Lower lobe of right lung (tissue), 2 donors: ENCODE measurements at regions not wholly inside any gene's neighbourhood (a gene's known extent, or its start where the extent isn't known, plus 50 kb on each side); places are given as distances from the start of the nearest gene placed in this dataset.

ENCODE experiments used
- ATAC-seq, 2 donors: fragments of 200-7000 bp; cut with Tn5 transposase; one replicate each; pipeline ENCODE4 v1.9.1; 2020 to 2022; ENCODE audit warnings: mild to moderate bottlenecking in 2 of 2, moderate library complexity in 2 of 2
- DNase-seq: peaks from one replicate; pipeline ENCODE4 v3.0.0-alpha.2; 2020
- H3K27ac ChIP-seq: fragments of 200-600 bp; one replicate; pipeline ENCODE4 v1.8.0; 2022
- H3K27me3 ChIP-seq: fragments of 200-600 bp; one replicate; pipeline ENCODE4 v1.8.0; 2022; ENCODE audit warnings: low read depth
- H3K36me3 ChIP-seq: fragments of 200-600 bp; one replicate; pipeline ENCODE4 v1.8.0; 2022; ENCODE audit warnings: mild to moderate bottlenecking
- H3K4me1 ChIP-seq: fragments of 200-600 bp; one replicate; pipeline ENCODE4 v1.8.0; 2022
- H3K4me3 ChIP-seq: fragments of 200-600 bp; one replicate; pipeline ENCODE4 v1.8.0; 2022; ENCODE audit warnings: mild to moderate bottlenecking
- H3K9me3 ChIP-seq: fragments of 200-600 bp; one replicate; pipeline ENCODE4 v1.8.0; 2022
- intact Hi-C: fragments of 100-400 bp; cut with DNase I; formaldehyde crosslinking; loops from one replicate; pipeline ENCODE4 v1.11.0; 2022
- TF ChIP-seq, protein P1 (sequence below): fragments of 200-600 bp; IDR thresholded peaks from one replicate; pipeline ENCODE4 v1.8.0; 2022; ENCODE audit warnings: antibody characterized with exemption, mild to moderate bottlenecking
- donor health status: DM: no; HTN: yes; CAD: no; lungs with severe emphysema.

DNA sequence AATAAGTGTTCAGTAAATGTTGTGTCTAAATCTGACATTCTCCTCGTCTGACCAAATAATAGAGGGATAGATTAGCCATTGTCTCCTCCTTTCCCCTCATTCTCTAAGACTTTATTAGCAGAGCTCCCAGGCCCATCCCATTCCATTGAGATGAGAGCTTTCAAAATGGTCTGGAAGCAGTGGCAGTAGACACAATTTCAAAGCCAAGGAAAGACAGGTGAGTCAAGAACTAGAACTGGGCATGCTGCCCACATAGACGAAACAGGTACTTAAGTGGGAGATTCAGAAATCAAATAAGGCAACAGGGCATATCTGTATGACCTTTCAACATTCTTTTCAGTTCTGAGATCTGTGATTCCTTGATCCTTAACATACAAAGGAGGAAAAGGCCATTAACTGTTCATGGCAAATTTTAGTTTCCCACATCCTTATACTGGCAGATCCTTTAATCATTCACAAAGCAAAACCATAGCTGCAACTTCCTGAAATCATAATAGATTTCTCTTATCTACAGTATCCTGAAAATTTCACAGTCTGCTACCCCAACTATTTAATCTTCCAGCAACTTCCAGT, 96.6 kb upstream of the KCNA4 start:
- DNase-seq (no peak), ATAC-seq (peak; percentile 35 to 42)
- no peak overlapping the region for H3K27ac ChIP-seq
- TF ChIP-seq, protein P1, sequence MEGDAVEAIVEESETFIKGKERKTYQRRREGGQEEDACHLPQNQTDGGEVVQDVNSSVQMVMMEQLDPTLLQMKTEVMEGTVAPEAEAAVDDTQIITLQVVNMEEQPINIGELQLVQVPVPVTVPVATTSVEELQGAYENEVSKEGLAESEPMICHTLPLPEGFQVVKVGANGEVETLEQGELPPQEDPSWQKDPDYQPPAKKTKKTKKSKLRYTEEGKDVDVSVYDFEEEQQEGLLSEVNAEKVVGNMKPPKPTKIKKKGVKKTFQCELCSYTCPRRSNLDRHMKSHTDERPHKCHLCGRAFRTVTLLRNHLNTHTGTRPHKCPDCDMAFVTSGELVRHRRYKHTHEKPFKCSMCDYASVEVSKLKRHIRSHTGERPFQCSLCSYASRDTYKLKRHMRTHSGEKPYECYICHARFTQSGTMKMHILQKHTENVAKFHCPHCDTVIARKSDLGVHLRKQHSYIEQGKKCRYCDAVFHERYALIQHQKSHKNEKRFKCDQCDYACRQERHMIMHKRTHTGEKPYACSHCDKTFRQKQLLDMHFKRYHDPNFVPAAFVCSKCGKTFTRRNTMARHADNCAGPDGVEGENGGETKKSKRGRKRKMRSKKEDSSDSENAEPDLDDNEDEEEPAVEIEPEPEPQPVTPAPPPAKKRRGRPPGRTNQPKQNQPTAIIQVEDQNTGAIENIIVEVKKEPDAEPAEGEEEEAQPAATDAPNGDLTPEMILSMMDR: no peak
- H3K9me3 ChIP-seq: no peaks in the 10 kb centered on the region
- intact Hi-C loops: no loop called here
- no peaks in the 10 kb centered on the region for H3K4me1 ChIP-seq
- no peaks in the 10 kb centered on the region for H3K27me3 ChIP-seq
- no peak overlapping the region for H3K4me3 ChIP-seq
- H3K36me3 ChIP-seq: no peaks in the 10 kb centered on the region

DNA sequence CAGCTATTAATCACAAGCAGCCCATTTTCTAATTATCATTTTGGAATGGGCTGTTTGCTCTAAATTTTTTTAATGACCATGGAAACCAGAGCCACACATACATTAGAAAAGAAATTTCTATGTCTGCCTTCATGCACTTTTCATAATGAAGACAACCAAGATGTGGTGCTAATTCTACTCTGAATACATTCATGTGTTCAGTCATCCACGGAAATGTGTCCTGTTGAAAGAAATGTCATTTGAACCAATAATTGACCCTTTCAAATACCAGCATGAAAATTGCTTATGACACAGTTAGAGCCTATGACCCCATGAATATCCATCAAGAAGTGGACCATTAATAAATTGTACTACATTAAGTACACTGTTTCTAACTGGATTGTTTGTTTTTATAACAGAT, 99.7 kb upstream of the KCNA4 start:
- Histone ChIP-seq H3K36me3 (no peaks in the 10 kb centered on the region), H3K4me1 (no peaks in the 10 kb centered on the region), H3K27ac (no peak overlapping the region), H3K9me3 (no peaks in the 10 kb centered on the region), H3K4me3 (no peak overlapping the region), H3K27me3 (no peaks in the 10 kb centered on the region)
- ATAC-seq (no peak), DNase-seq (no peak)
- TF ChIP-seq, protein P1: no peak
- intact Hi-C loops: no loop called here

DNA sequence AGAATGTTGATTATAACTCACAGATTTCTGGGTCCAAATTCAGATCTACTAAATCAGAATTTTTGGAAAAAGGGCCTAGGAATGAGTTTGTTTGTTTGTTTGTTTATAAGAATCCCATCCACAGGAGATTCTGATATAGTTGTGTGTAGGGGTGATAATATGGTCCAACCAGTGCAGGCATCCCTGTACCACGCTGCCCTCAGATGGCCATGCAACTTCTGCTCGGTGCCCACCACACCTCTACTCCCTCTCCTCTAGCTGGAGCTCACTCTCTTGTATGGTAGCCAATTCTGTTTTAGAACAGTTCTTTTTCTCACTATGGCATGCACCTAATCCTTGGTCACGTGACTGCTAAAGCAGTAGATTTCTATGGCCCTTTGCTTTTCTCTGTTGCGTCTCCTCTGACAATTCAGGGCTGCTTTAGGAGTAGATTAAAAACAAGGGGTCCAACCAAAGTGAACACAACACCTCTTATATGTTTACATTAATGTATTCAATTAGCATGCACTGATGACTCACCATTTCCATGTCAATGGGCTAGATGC, 103.3 kb upstream of the KCNA4 start:
- no peaks in the 10 kb centered on the region for H3K36me3 ChIP-seq
- intact Hi-C loops: no loop called here
- TF ChIP-seq, protein P1: no peak

DNA sequence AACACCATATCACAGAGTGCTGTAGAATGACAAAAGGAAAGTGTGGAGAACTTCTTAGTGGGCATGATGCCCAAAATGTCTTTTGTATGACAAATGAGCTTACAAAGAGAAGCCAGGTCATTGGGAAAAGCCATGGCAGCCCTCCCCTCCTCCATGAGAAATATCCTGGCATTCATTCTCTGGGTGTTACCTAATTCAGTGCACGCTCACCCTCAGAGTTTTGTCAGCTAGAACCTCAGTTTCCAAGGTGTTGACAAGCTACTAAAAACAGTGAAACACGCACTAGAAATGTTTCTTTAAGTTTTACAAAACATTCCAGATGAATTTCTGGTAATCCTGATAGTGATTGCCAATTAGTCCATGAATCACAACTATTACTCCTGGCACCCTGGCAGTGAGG, 105.4 kb upstream of the FSHB start:
- TF ChIP-seq, protein P1: no peak

More for the DNA sequence above, 103.3 kb upstream of the KCNA4 start:
- no peaks in the 10 kb centered on the region for H3K9me3 ChIP-seq
- no peak overlapping the region for H3K27ac ChIP-seq
- H3K4me3 ChIP-seq: no peak overlapping the region
- H3K27me3 ChIP-seq: no peaks in the 10 kb centered on the region
- ATAC-seq (no peak), DNase-seq (no peak)
- H3K4me1 ChIP-seq: no peaks in the 10 kb centered on the region

DNA sequence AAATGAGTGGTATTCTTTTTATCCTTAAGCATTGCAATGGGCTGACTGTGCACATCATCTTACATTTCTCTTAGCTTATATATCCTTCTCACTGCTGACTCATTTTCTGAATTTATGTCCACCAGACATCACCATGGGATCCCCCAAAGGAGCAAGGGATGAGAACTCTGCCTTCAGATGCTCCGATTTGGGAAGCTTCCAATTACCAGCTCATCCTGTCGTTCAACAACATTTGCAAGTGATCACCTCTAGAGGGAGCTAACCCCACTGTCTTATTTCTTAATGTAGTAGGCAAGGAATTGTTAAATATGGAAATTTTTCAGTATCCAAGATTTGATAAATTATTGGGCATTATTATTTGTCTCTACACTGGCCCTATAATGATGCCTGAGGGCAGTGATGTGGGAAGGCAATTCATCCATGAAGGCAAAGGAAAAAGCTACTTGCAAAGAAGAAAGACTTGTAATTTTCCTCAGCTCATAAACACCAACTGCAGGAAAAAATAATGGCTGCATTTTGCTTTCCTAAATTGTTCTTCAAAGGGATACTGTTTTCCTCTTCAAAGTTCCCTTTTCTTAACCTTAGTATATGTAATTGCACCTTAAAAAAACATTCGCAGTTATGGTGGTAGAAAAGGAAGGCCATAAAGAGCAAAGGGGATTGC, 102.4 kb upstream of the FSHB start:
- ATAC-seq (no peak), DNase-seq (no peak)
- no peaks in the 10 kb centered on the region for H3K36me3 ChIP-seq
- peaks cover 7% of the 10 kb centered on the region for H3K27me3 ChIP-seq
- no peaks in the 10 kb centered on the region for H3K4me1 ChIP-seq
- H3K27ac ChIP-seq: no peak overlapping the region
- intact Hi-C loops: no loop called here
- no peak overlapping the region for H3K4me3 ChIP-seq
- H3K9me3 ChIP-seq: no peaks in the 10 kb centered on the region
- TF ChIP-seq, protein P1: peak; percentile 51

More for the DNA sequence above, 105.4 kb upstream of the FSHB start:
- intact Hi-C loops: no loop called here
- Histone ChIP-seq H3K27ac (no peak overlapping the region), H3K27me3 (peaks cover 7% of the 10 kb centered on the region), H3K9me3 (no peaks in the 10 kb centered on the region), H3K36me3 (no peaks in the 10 kb centered on the region), H3K4me3 (no peak overlapping the region), H3K4me1 (no peaks in the 10 kb centered on the region)
- ATAC-seq: no peak
- no peak for DNase-seq
